Lower leg skin (tissue), 4 donors: ENCODE measurements at regions not wholly inside any gene's neighbourhood (a gene's known extent, or its start where the extent isn't known, plus 50 kb on each side); places are given as distances from the start of the nearest gene placed in this dataset.
"Not testable (repeated sequence)": the region's sequence is repeated elsewhere in the genome, so short reads cannot be mapped to it uniquely, and the experiment has no call there.

Experiments used
- DNase-seq, 2 donors: peaks; one replicate each; pipeline ENCODE4 v3.0.0-alpha.2; 2019; ENCODE audit warnings: low spot score in 2 of 2
- H3K4me3 ChIP-seq: fragments of 200-600 bp; sonication (generic); 2 replicates; pipeline ENCODE4 v1.5.1; 2017; ENCODE audit warnings: mild to moderate bottlenecking, low read depth; ENCODE audit not compliant: poor library complexity, severe bottlenecking
- POLR2A ChIP-seq, 2 donors: fragments of 450-650 bp; IDR thresholded peaks; one replicate each; pipeline ENCODE4 v1.6.1; 2016 to 2017; ENCODE audit warnings: antibody characterized with exemption in 2 of 2, mild to moderate bottlenecking in 1 of 2, moderate library complexity in 1 of 2
- WGBS, 2 donors: methylation state at CpG; one replicate each; pipeline ENCODE4 v1.1.5; 2018; 5-methylcytosine and 5-hydroxymethylcytosine counted together
- intact Hi-C: fragments of 100-400 bp; cut with DNase I; formaldehyde crosslinking; loops from one replicate; pipeline ENCODE4 v1.15.0; 2023; ENCODE audit warnings: low total_unique reads
- TF ChIP-seq, protein P1 (sequence below), 3 donors: fragments of 450-650 bp; IDR thresholded peaks; one replicate each; pipeline ENCODE4 v1.5.1; 2016; ENCODE audit warnings: antibody characterized with exemption in 3 of 3, mild to moderate bottlenecking in 3 of 3, moderate library complexity in 2 of 3

DNA sequence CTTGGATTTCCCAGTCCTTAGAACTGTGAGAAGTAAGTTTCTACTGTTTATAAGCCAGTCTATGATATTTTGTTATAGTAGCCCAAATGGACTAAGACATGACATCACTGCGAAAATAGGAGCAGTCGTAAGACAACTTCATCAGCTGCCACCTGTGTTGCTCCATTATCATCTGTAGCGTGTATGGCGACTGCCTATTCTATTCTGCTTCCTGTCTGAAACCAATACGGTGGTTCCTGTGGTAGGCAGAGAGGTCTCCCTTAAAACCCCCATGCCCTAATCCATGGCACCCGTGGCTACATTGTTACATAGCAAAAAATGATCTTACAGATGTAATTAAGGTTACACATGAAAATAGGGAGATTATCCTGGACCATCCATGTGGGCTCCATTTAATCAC is 105.4 kb upstream of the FAT1 start:
- intact Hi-C loops = no loop called here
- TF ChIP-seq POLR2A (IDR thresholded peaks at IDR 0.05) = no peak
- TF ChIP-seq, protein P1, sequence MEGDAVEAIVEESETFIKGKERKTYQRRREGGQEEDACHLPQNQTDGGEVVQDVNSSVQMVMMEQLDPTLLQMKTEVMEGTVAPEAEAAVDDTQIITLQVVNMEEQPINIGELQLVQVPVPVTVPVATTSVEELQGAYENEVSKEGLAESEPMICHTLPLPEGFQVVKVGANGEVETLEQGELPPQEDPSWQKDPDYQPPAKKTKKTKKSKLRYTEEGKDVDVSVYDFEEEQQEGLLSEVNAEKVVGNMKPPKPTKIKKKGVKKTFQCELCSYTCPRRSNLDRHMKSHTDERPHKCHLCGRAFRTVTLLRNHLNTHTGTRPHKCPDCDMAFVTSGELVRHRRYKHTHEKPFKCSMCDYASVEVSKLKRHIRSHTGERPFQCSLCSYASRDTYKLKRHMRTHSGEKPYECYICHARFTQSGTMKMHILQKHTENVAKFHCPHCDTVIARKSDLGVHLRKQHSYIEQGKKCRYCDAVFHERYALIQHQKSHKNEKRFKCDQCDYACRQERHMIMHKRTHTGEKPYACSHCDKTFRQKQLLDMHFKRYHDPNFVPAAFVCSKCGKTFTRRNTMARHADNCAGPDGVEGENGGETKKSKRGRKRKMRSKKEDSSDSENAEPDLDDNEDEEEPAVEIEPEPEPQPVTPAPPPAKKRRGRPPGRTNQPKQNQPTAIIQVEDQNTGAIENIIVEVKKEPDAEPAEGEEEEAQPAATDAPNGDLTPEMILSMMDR (IDR thresholded peaks at IDR 0.05) = no peak

DNA sequence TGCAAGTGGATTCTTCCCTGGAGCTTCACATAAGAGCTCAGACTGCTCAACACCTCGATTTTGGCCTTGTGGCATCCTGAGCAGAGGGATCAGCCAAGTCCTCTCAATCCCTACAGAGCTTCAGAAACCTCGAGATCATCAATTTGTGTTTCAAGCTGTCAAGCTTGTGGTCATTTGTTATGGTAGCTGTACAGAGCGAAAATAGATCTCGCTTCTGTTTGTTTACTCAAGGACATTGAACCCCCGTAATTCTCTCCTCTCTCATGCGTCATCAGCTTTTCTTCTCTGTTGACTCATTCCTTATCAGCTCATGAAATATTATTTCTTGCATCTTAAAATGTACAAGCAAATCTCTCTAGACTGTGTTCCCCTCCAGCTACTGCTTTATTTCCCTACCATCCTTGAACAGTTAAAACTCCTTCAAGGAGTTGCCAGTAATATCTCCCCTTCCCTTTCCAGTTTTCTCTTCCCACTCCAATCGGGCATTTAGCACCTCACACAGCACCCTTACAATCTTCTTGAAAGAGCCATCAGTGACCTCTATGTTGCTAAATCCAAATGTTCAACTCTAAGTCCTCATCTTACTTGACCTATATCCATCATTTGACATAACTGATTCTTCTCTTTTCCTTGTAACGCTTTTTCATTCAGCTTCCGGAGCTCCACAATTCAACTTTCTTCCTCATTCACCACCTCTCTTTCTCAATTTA is 106.2 kb upstream of the FAT1 start:
- no peak for DNase-seq

More for the DNA sequence above, 105.4 kb upstream of the FAT1 start:
- WGBS, 2 donors = 93 to 94% methylated on average over 6 of the region's 6 CpGs
- no peak for DNase-seq
- no peak overlapping the region for H3K4me3 ChIP-seq

DNA sequence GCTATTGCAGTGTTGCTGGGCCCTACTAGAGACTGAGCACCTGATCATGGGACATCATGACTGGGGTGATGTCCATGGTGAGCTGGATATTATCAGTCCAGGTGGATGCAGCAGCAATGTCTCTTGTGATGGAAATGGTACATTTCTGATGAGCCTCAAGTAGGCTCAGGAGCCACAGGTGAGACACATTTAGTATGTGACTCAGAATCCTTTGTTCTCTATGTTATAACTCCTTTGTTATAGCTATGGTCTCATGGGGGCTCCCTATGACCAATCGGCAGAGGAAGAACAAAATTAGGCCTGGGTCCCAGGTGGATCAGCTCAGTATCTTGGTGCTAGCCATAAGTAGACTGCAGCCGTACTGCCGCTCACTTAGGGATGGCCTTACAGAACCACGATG is 107.9 kb upstream of the FAT1 start:
- H3K4me3 ChIP-seq = no peak overlapping the region
- TF ChIP-seq POLR2A (IDR thresholded peaks at IDR 0.05) = no peak
- TF ChIP-seq, protein P1 (IDR thresholded peaks at IDR 0.05) = no peak
- 84 to 89% methylated on average over 4 of the region's 4 CpGs for WGBS, 2 donors
- no peak for DNase-seq
- intact Hi-C loops = no loop called here

More for the DNA sequence above, 106.2 kb upstream of the FAT1 start:
- intact Hi-C loops = no loop called here
- no peak overlapping the region for H3K4me3 ChIP-seq
- TF ChIP-seq POLR2A (IDR thresholded peaks at IDR 0.05) = no peak
- TF ChIP-seq, protein P1 (IDR thresholded peaks at IDR 0.05) = no peak
- WGBS, 2 donors = 68 to 73% methylated on average over 9 of the region's 9 CpGs

DNA sequence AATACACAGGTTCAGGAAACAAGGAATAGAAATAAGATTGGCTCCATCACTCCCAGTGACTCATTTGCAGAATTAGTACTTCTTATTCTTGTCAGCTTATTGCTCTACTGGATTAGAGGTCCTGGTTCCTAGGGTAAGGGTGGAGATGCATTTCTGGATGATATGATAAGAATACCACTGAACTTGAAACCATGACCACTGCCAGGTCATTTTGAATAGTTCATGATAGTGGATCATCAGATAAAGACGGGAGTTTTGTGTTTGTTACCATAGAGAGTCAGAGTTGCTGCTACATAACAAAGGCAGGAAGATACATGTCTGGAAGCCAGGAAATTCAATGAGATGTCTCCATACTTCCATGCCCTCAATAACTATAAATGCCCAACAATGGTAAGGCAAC is 109.2 kb upstream of the FAT1 start:
- no peak for TF ChIP-seq POLR2A (IDR thresholded peaks at IDR 0.05)
- TF ChIP-seq, protein P1 (IDR thresholded peaks at IDR 0.05) = no peak
- intact Hi-C loops = no loop called here
- no peak overlapping the region for H3K4me3 ChIP-seq
- DNase-seq = no peak
- WGBS, 2 donors = 20 to 38% methylated on average over 1 of the region's 1 CpG

DNA sequence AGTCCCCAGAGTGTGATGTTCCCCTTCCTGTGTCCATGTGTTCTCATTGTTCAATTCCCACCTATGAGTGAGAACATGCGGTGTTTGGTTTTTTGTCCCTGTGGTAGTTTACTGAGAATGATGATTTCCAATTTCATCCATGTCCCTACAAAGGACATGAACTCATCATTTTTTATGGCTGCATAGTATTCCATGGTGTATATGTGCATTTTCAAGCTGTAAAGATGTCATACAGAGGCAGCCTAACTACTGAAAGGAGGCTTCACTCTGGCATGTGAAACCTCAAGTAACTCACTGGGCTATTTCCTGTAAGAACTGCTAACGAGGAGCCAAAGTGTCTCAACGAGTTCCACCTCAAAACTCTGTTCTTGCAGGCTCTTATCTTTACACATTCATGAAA is 113.8 kb upstream of the FAT1 start:
- intact Hi-C loops, DNase-seq, H3K4me3 ChIP-seq: not testable (repeated sequence)
- 93 to 96% methylated on average over 3 of the region's 3 CpGs for WGBS, 2 donors

DNA sequence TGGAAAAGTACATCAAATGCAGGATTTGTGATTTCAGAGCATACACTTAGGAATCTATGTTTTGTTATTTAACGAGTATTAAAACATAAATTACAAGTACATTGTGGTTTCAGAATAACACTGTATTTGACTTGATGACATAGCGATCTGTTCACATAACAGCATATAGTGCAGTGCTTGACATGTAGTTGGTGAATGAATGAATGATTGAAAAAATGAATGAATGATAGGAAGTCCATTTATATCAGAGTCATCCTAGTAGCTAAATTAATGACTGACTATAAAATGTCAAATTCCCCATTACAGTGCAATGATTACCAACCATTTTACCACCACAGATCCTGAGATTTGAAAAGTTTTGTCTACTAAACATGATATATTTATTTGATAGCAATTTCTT is 114.6 kb upstream of the FAT1 start:
- TF ChIP-seq POLR2A (IDR thresholded peaks at IDR 0.05) = no peak
- TF ChIP-seq, protein P1 (IDR thresholded peaks at IDR 0.05) = no peak
- intact Hi-C loops = no loop called here
- no peak for DNase-seq
- no peak overlapping the region for H3K4me3 ChIP-seq
- 92 to 95% methylated on average over 2 of the region's 2 CpGs for WGBS, 2 donors
